Nephron progenitor cell (in vitro differentiated cells): ENCODE measurements at regions not wholly inside any gene's neighbourhood (a gene's known extent, or its start where the extent isn't known, plus 50 kb on each side); places are given as distances from the start of the nearest gene placed in this dataset.

Experiments used
- DNase-seq: peaks from one replicate; pipeline ENCODE4 v3.0.0; 2021
- H3K27ac Mint-ChIP-seq: 2 replicates; pipeline ENCODE4 v1.8.0; 2021; ENCODE audit warnings: mild to moderate bottlenecking, moderate library complexity, mixed read lengths
- H3K27me3 Mint-ChIP-seq: 2 replicates; pipeline ENCODE4 v1.8.0; 2021; ENCODE audit warnings: mild to moderate bottlenecking, low read depth, mixed read lengths; ENCODE audit not compliant: poor library complexity
- H3K36me3 Mint-ChIP-seq: 2 replicates; pipeline ENCODE4 v1.8.0; 2021; ENCODE audit warnings: low read depth, mixed read lengths
- H3K4me1 Mint-ChIP-seq: 2 replicates; pipeline ENCODE4 v1.8.0; 2021; ENCODE audit warnings: mixed read lengths
- H3K4me3 Mint-ChIP-seq: 2 replicates; pipeline ENCODE4 v1.8.0; 2021; ENCODE audit warnings: mild to moderate bottlenecking, moderate library complexity, mixed read lengths
- H3K9me3 Mint-ChIP-seq: 2 replicates; pipeline ENCODE4 v1.8.0; 2021; ENCODE audit warnings: mild to moderate bottlenecking, moderate library complexity, mixed read lengths
- TF ChIP-seq, protein P1 (sequence below): fragments of 200-600 bp; sonication (generic); IDR thresholded peaks from 2 replicates; pipeline ENCODE4 v1.5.0; 2021; ENCODE audit warnings: antibody characterized with exemption

GRCh38 chr3:193051314-193051713, 133.7 kb upstream of the MB21D2 start:
- no peak overlapping the region for H3K27ac Mint-ChIP-seq
- H3K4me3 Mint-ChIP-seq = no peak overlapping the region
- no peaks in the 10 kb centered on the region for H3K36me3 Mint-ChIP-seq
- TF ChIP-seq, protein P1, sequence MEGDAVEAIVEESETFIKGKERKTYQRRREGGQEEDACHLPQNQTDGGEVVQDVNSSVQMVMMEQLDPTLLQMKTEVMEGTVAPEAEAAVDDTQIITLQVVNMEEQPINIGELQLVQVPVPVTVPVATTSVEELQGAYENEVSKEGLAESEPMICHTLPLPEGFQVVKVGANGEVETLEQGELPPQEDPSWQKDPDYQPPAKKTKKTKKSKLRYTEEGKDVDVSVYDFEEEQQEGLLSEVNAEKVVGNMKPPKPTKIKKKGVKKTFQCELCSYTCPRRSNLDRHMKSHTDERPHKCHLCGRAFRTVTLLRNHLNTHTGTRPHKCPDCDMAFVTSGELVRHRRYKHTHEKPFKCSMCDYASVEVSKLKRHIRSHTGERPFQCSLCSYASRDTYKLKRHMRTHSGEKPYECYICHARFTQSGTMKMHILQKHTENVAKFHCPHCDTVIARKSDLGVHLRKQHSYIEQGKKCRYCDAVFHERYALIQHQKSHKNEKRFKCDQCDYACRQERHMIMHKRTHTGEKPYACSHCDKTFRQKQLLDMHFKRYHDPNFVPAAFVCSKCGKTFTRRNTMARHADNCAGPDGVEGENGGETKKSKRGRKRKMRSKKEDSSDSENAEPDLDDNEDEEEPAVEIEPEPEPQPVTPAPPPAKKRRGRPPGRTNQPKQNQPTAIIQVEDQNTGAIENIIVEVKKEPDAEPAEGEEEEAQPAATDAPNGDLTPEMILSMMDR = no peak
- DNase-seq = no peak
- H3K27me3 Mint-ChIP-seq = peaks cover 17% of the 10 kb centered on the region
- H3K9me3 Mint-ChIP-seq = no peaks in the 10 kb centered on the region
- peaks cover 34% of the 10 kb centered on the region for H3K4me1 Mint-ChIP-seq

DNA sequence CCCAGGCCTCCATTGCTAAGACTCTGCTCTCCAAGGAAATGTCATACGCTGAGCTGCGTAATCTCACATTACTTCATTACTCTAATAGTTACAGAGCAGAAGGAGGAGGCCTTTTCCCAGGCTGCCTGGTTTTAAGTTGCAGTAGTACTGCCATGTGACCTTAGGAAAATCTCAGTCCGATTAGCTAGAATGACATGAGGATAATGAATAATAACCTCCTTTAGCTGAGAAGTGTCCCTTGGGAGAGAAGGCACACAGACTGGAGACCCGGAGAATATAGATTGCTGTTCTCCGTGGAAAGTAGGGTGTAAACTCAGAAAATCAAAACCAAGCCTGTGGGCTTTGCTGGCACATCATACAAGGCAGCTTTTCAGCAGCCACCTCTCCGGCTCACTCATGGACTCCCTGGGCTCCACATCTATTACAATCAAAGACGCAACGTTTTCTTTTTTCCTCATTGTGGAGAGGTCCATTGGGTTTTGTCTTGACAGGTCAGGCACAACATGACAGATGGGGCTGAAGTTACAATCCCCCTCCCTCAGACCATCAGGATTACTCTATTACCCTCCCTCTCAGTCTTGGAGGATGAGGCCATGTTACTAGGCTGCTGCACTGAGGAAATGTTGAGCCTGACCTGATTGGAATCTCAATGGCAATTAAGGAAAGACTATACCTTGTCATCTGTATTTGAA, 134.8 kb upstream of the MB21D2 start:
- no peaks in the 10 kb centered on the region for H3K36me3 Mint-ChIP-seq
- TF ChIP-seq, protein P1 = no peak

DNA sequence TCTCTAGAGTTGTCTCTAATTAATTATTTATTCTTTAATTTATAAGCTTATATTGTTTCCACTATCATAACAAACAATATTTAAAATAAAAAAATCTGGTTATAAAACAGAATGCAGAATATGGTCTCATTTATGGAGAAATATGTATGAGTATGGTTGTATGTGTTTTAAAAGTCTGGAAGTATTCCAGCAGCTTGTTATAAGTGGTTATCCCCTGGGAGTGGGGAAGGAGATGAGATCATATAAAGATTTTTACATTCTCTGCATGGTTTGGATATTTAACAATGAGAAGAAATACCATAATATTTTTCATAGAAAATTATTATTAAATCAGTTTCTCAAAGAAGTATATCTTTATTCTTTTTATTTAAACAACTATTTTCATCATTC, 135.4 kb upstream of the MB21D2 start:
- Mint-ChIP-seq H3K27ac (no peak overlapping the region), H3K4me1 (peaks cover 40% of the 10 kb centered on the region), H3K9me3 (no peaks in the 10 kb centered on the region), H3K27me3 (peaks cover 17% of the 10 kb centered on the region), H3K4me3 (no peak overlapping the region), H3K36me3 (no peaks in the 10 kb centered on the region)
- TF ChIP-seq, protein P1 = no peak
- DNase-seq = no peak

More for the DNA sequence above, 134.8 kb upstream of the MB21D2 start:
- Mint-ChIP-seq H3K4me1 (peaks cover 36% of the 10 kb centered on the region), H3K9me3 (no peaks in the 10 kb centered on the region), H3K27me3 (peaks cover 17% of the 10 kb centered on the region), H3K27ac (peak overlapping the region; percentile 90), H3K4me3 (no peak overlapping the region)
- no peak for DNase-seq

DNA sequence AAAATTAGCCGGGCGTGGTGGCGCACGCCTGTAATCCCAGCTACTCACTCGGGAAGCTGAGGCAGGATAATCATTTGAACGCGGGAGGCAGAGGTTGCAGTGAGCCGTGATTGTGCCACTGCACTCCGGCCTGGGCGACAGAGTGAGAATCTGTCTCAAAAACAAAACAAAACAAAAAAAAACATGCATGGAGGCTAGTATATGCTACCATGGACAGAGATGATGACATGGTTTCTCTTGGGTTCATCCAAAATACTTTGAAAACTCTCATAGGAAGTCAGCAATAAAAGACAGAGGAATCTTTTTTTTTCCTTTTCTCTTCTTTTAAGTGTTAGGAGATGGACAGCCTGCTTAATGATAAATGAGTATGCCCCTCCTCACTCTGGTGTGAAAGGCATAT, 137.7 kb upstream of the MB21D2 start:
- no peak overlapping the region for H3K4me3 Mint-ChIP-seq
- no peak for DNase-seq
- peaks cover 11% of the 10 kb centered on the region for H3K27me3 Mint-ChIP-seq
- H3K27ac Mint-ChIP-seq = no peak overlapping the region
- TF ChIP-seq, protein P1 = no peak
- no peaks in the 10 kb centered on the region for H3K36me3 Mint-ChIP-seq
- peaks cover 46% of the 10 kb centered on the region for H3K4me1 Mint-ChIP-seq
- no peaks in the 10 kb centered on the region for H3K9me3 Mint-ChIP-seq

DNA sequence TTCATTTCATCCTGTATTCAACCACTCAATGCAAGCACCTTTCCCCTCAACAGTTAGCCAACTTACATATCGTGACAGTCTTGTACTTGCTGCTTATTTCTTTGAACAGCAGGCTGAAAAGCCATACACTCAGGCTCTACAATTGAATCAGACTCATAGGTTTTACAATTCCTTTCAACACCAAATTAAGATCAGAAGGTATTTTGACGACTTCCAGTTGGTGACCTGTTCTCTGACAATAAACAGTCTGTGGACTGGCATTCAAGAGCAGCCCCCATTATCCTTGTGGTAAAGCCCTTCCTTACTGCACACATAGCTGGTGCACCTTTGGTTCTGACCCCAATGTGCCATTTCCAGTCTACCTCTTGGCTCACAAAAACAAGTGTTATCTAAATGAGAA, 140.0 kb upstream of the MB21D2 start:
- Mint-ChIP-seq H3K4me1 (peaks cover 44% of the 10 kb centered on the region), H3K9me3 (no peaks in the 10 kb centered on the region), H3K27me3 (peaks cover 11% of the 10 kb centered on the region), H3K4me3 (no peak overlapping the region), H3K36me3 (no peaks in the 10 kb centered on the region), H3K27ac (no peak overlapping the region)
- TF ChIP-seq, protein P1 = no peak
- no peak for DNase-seq
